ENCODE measurements at regions not wholly inside any gene's neighbourhood (a gene's known extent, or its start where the extent isn't known, plus 50 kb on each side); places are given as distances from the start of the nearest gene placed in this dataset.

DNA sequence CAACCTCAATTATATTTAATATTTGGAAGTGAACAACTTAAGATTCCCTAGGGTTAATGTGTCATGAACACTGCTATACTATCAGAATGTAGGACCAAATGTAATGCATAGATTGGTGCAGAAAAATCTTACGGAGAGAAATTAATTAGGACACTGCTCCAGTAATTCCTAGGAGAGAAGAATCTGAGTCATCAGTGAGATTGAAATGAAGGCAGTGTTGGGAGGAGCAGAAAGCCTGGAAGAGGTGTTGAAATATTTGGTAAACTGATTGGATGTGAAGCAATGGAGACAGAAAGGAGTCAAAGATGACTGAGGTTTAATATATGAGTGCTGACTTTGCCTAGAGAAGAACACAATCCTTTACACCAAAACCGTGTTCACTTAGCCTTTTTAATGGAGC is 836.0 kb downstream of the FAM181B start:
- intact Hi-C loops (cut with DNase I): no loop called here
- TF ChIP-seq, protein P1, sequence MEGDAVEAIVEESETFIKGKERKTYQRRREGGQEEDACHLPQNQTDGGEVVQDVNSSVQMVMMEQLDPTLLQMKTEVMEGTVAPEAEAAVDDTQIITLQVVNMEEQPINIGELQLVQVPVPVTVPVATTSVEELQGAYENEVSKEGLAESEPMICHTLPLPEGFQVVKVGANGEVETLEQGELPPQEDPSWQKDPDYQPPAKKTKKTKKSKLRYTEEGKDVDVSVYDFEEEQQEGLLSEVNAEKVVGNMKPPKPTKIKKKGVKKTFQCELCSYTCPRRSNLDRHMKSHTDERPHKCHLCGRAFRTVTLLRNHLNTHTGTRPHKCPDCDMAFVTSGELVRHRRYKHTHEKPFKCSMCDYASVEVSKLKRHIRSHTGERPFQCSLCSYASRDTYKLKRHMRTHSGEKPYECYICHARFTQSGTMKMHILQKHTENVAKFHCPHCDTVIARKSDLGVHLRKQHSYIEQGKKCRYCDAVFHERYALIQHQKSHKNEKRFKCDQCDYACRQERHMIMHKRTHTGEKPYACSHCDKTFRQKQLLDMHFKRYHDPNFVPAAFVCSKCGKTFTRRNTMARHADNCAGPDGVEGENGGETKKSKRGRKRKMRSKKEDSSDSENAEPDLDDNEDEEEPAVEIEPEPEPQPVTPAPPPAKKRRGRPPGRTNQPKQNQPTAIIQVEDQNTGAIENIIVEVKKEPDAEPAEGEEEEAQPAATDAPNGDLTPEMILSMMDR (IDR thresholded peaks at IDR 0.05): no peak
- no peak for TF ChIP-seq EP300 (IDR thresholded peaks at IDR 0.05)
- Histone ChIP-seq H3K27me3 (no peaks in the 10 kb centered on the region), H3K27ac (no peak overlapping the region), H3K36me3 (no peaks in the 10 kb centered on the region), H3K4me3 (no peak overlapping the region), H3K4me1 (no peaks in the 10 kb centered on the region), H3K9me3 (no peaks in the 10 kb centered on the region)
- 86 to 95% methylated on average over 2 of the region's 2 CpGs for WGBS, 2 donors
- DNase-seq: no peak

DNA sequence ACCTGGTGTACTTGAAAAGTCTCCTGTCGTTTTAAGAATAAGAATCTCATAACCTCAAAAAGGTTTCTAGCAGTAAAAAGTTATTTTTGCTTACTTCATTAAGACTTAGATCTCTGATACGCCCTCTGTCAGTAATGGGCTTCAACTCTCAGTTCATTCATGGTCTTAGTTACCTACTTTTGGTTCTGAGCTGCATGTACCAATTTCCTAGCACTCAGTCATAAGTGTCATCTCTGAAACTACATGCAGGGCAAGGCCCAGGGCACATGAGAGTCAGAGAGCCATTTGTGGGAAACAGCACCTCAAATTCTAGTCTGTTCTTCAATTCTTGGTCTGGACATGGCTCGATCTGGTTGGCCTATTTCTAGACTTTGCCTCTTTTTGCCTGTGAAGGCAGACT is 838.4 kb downstream of the FAM181B start:
- H3K27ac ChIP-seq: no peak overlapping the region
- no peaks in the 10 kb centered on the region for H3K27me3 ChIP-seq
- TF ChIP-seq EP300 (IDR thresholded peaks at IDR 0.05): no peak
- TF ChIP-seq, protein P1 (IDR thresholded peaks at IDR 0.05): no peak
- no peak for TF ChIP-seq POLR2A (IDR thresholded peaks at IDR 0.05)
- TF ChIP-seq POLR2AphosphoS5 (IDR thresholded peaks at IDR 0.05): no peak
- no peaks in the 10 kb centered on the region for H3K4me1 ChIP-seq
- H3K4me3 ChIP-seq: no peak overlapping the region
- DNase-seq: no peak
- intact Hi-C loops (cut with DNase I): no loop called here
- H3K9me3 ChIP-seq: no peaks in the 10 kb centered on the region
- H3K36me3 ChIP-seq: no peaks in the 10 kb centered on the region
- WGBS, 2 donors: 56 to 76% methylated on average over 3 of the region's 3 CpGs

DNA sequence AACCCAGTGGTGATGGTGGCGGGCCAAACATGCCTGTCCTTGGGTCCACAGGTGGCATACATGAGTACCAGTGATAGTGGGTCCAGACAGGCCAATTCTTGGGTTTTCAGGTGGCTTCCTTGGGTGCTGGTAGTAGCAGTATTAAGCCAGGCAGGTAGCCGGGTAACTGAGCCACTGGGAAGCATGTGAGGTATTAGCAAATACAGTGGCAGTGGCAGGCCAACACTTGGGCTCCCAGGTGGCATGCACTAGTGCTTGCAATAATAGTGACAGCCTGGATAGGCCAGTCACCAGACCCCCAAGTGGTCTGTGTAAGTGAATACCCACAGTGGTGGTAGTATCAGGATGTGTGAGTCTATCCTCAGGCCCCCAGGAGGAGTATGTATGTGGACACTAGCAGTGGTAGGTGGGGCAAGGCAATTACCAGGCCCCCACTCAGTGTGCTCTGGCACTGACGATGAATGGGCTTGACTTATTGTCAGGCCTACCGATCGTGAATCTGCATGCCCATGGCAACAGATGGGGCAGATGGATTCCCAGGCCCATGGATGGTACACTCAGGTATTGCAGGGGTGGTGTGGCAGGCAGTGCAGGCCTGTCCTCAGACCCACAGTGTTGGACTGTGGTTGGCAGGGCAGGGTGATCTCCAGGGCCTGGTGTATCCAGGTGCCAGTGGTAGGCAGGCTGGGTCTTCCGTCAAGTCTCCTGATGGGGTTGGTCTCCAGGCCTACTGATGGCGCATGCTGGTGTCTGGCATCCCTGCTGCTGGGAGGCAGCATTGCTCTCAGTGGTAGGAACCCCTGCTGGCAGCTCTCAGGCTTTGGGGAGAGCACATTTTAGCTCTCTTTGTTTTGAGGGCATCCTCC is 840.7 kb downstream of the FAM181B start:
- H3K4me1 ChIP-seq: no peaks in the 10 kb centered on the region
- 88 to 93% methylated on average over 7 of the region's 7 CpGs for WGBS, 2 donors
- TF ChIP-seq POLR2A (IDR thresholded peaks at IDR 0.05) (no peak), POLR2AphosphoS5 (IDR thresholded peaks at IDR 0.05) (no peak), EP300 (IDR thresholded peaks at IDR 0.05) (no peak)
- TF ChIP-seq, protein P1 (IDR thresholded peaks at IDR 0.05): no peak
- H3K27me3 ChIP-seq: no peaks in the 10 kb centered on the region
- H3K36me3 ChIP-seq: no peaks in the 10 kb centered on the region
- H3K9me3 ChIP-seq: no peaks in the 10 kb centered on the region
- intact Hi-C loops (cut with DNase I): no loop called here
- H3K27ac ChIP-seq: no peak overlapping the region
- H3K4me3 ChIP-seq: no peak overlapping the region
- peak; percentile 57 for DNase-seq

DNA sequence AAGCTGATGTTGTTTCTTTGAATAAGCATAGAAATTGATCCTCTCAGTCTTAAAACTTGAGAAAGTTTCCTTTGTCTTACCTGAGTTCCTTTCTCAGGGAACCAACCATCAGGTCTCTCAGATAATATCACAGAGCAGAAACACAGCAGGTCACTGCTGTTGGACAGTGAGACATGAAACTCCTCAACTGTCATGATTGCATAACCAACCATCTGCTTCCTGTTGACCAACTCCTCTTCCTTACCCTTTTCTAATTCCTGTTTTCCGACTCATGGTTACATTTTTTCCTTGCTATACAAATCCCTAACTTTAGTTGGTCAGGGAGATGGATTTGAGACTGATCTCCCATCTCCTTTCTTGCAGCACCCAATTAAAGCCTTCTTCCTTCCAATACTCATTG is 845.3 kb downstream of the FAM181B start:
- 73 to 78% methylated on average over 1 of the region's 1 CpG for WGBS, 2 donors
- Histone ChIP-seq H3K9me3 (no peaks in the 10 kb centered on the region), H3K27me3 (no peaks in the 10 kb centered on the region), H3K27ac (no peak overlapping the region), H3K4me1 (no peaks in the 10 kb centered on the region), H3K4me3 (no peak overlapping the region), H3K36me3 (no peaks in the 10 kb centered on the region)
- no peak for TF ChIP-seq POLR2AphosphoS5 (IDR thresholded peaks at IDR 0.05)
- TF ChIP-seq POLR2A (IDR thresholded peaks at IDR 0.05): no peak
- TF ChIP-seq, protein P1 (IDR thresholded peaks at IDR 0.05): no peak
- no peak for TF ChIP-seq EP300 (IDR thresholded peaks at IDR 0.05)
- no peak for DNase-seq
- intact Hi-C loops (cut with DNase I): no loop called here

DNA sequence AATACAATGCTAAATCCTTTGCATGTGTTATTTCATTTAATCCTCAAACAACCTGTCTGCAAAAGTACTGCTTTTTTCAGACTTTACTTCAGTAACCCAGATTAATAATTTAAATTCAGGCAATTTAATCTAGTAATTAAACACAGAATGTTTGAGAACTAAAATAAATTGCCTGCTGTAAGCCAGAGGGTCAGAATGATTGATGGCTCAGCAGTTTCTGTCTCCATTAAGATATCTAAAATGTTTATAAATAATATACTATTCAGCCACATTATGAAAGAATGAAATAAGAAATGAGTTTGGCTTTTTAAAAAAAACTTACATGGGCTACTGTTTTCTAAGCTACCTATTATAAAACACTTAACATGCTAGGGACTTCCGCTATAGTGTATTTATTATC is 846.0 kb downstream of the FAM181B start:
- Histone ChIP-seq H3K9me3 (no peaks in the 10 kb centered on the region), H3K36me3 (no peaks in the 10 kb centered on the region), H3K27me3 (no peaks in the 10 kb centered on the region), H3K4me3 (no peak overlapping the region), H3K4me1 (no peaks in the 10 kb centered on the region), H3K27ac (no peak overlapping the region)
- 99% methylated on average over 1 of the region's 1 CpG for WGBS, 2 donors
- DNase-seq: no peak
- intact Hi-C loops (cut with DNase I): no loop called here
- no peak for TF ChIP-seq POLR2A (IDR thresholded peaks at IDR 0.05)

All from sigmoid colon (tissue), 6 donors.